Adipocyte (in vitro differentiated cells): ENCODE measurements at regions not wholly inside any gene's neighbourhood (a gene's known extent, or its start where the extent isn't known, plus 50 kb on each side); places are given as distances from the start of the nearest gene placed in this dataset.
"Not testable (repeated sequence)": the region's sequence is repeated elsewhere in the genome, so short reads cannot be mapped to it uniquely, and the experiment has no call there.

Experiments
- DNase-seq: peaks from one replicate; pipeline ENCODE4 v3.0.0-alpha.2; 2015; ENCODE audit warnings: low read depth
- H3K27me3 ChIP-seq: replicated peaks from 2 replicates; pipeline ENCODE4 v1.7.0; 2013; ENCODE audit warnings: mild to moderate bottlenecking, low read length, moderate library complexity; ENCODE audit not compliant: control insufficient read depth, insufficient read depth
- H3K36me3 ChIP-seq: 2 replicates; pipeline ENCODE4 v1.7.0; 2013; ENCODE audit warnings: low read length, mild to moderate bottlenecking, moderate library complexity; ENCODE audit not compliant: control insufficient read depth, insufficient read depth, severe bottlenecking
- H3K4me1 ChIP-seq: 2 replicates; pipeline ENCODE4 v1.7.0; 2013; ENCODE audit warnings: mild to moderate bottlenecking, low read length, moderate library complexity; ENCODE audit not compliant: control insufficient read depth, insufficient read depth
- H3K4me3 ChIP-seq: 2 replicates; pipeline ENCODE4 v1.7.0; 2013; ENCODE audit warnings: mild to moderate bottlenecking, low read length, moderate library complexity
- H3K9ac ChIP-seq: 2 replicates; pipeline ENCODE4 v1.7.0; 2013; ENCODE audit warnings: mild to moderate bottlenecking, low read length, moderate library complexity
- H3K9me3 ChIP-seq: 2 replicates; pipeline ENCODE4 v1.7.0; 2013; ENCODE audit warnings: mild to moderate bottlenecking, low read length, moderate library complexity; ENCODE audit not compliant: control insufficient read depth

- peak; percentile 47 for DNase-seq
- no peaks in the 10 kb centered on the region for H3K9me3 ChIP-seq
- H3K4me3 ChIP-seq: no peak overlapping the region
- no peaks in the 10 kb centered on the region for H3K36me3 ChIP-seq
- no peak overlapping the region for H3K9ac ChIP-seq
- peaks cover 5% of the 10 kb centered on the region for H3K4me1 ChIP-seq
- no peaks in the 10 kb centered on the region for H3K27me3 ChIP-seq
Observed at GRCh38 chr1:100597061-100597741, 59.3 kb downstream of the GPR88 start.

GRCh38 chr1:100597784-100598183 lies 59.8 kb downstream of the GPR88 start:
- Histone ChIP-seq H3K9ac (no peak overlapping the region), H3K27me3 (no peaks in the 10 kb centered on the region), H3K36me3 (no peaks in the 10 kb centered on the region), H3K4me1 (peaks cover 5% of the 10 kb centered on the region), H3K4me3 (no peak overlapping the region), H3K9me3 (no peaks in the 10 kb centered on the region)
- no peak for DNase-seq

- H3K4me3 ChIP-seq, DNase-seq, H3K9me3 ChIP-seq, H3K4me1 ChIP-seq, H3K27me3 ChIP-seq, H3K36me3 ChIP-seq, H3K9ac ChIP-seq: not testable (repeated sequence)
Observed at GRCh38 chr1:100600377-100600776, 62.4 kb downstream of the GPR88 start.

GRCh38 chr1:100602028-100602427 lies 64.1 kb downstream of the GPR88 start:
- not testable (repeated sequence) for DNase-seq, H3K36me3 ChIP-seq, H3K4me3 ChIP-seq, H3K27me3 ChIP-seq, H3K9me3 ChIP-seq, H3K9ac ChIP-seq, H3K4me1 ChIP-seq

- Histone ChIP-seq H3K9ac (no peak overlapping the region), H3K36me3 (no peaks in the 10 kb centered on the region), H3K4me3 (no peak overlapping the region), H3K27me3 (no peaks in the 10 kb centered on the region), H3K4me1 (peaks cover 29% of the 10 kb centered on the region), H3K9me3 (no peaks in the 10 kb centered on the region)
- no peak for DNase-seq
Observed at GRCh38 chr1:100604372-100604771, 66.4 kb downstream of the GPR88 start.

- no peaks in the 10 kb centered on the region for H3K9me3 ChIP-seq
- peak overlapping the region; percentile 55 for H3K9ac ChIP-seq
- no peaks in the 10 kb centered on the region for H3K36me3 ChIP-seq
- peak; percentile 77 for DNase-seq
- peaks cover 30% of the 10 kb centered on the region for H3K4me1 ChIP-seq
- no peak overlapping the region for H3K4me3 ChIP-seq
- no peaks in the 10 kb centered on the region for H3K27me3 ChIP-seq
Observed at GRCh38 chr1:100606438-100606837, 68.5 kb downstream of the GPR88 start.

- H3K9ac ChIP-seq: peak overlapping the region; percentile 51
- no peak for DNase-seq
Observed at GRCh38 chr1:100607628-100608240, 69.8 kb downstream of the GPR88 start.

GRCh38 chr1:100609849-100610248 lies 71.9 kb downstream of the GPR88 start:
- H3K9me3 ChIP-seq: no peaks in the 10 kb centered on the region
- peaks cover 30% of the 10 kb centered on the region for H3K4me1 ChIP-seq
- DNase-seq: no peak

More at GRCh38 chr1:100607628-100608240, 69.8 kb downstream of the GPR88 start:
- peaks cover 30% of the 10 kb centered on the region for H3K4me1 ChIP-seq
- H3K27me3 ChIP-seq: no peaks in the 10 kb centered on the region
- H3K9me3 ChIP-seq: no peaks in the 10 kb centered on the region
- no peaks in the 10 kb centered on the region for H3K36me3 ChIP-seq
- peak overlapping the region; percentile 11 for H3K4me3 ChIP-seq

GRCh38 chr1:100611086-100611485 lies 73.1 kb downstream of the GPR88 start:
- DNase-seq: no peak
- Histone ChIP-seq H3K27me3 (no peaks in the 10 kb centered on the region), H3K4me3 (no peak overlapping the region), H3K36me3 (no peaks in the 10 kb centered on the region), H3K9me3 (no peaks in the 10 kb centered on the region), H3K4me1 (peaks cover 30% of the 10 kb centered on the region), H3K9ac (no peak overlapping the region)

More at GRCh38 chr1:100609849-100610248, 71.9 kb downstream of the GPR88 start:
- Histone ChIP-seq H3K9ac (no peak overlapping the region), H3K27me3 (no peaks in the 10 kb centered on the region), H3K36me3 (no peaks in the 10 kb centered on the region), H3K4me3 (no peak overlapping the region)

- no peaks in the 10 kb centered on the region for H3K36me3 ChIP-seq
Observed at GRCh38 chr1:100612540-100612939, 74.6 kb downstream of the GPR88 start.

GRCh38 chr1:100613817-100614559 lies 76.0 kb downstream of the GPR88 start:
- H3K4me3 ChIP-seq: no peak overlapping the region
- H3K27me3 ChIP-seq: no peaks in the 10 kb centered on the region
- no peak for DNase-seq
- no peaks in the 10 kb centered on the region for H3K36me3 ChIP-seq
- no peaks in the 10 kb centered on the region for H3K9me3 ChIP-seq
- no peak overlapping the region for H3K9ac ChIP-seq
- peaks cover 5% of the 10 kb centered on the region for H3K4me1 ChIP-seq

More at GRCh38 chr1:100612540-100612939, 74.6 kb downstream of the GPR88 start:
- Histone ChIP-seq H3K27me3 (no peaks in the 10 kb centered on the region), H3K9me3 (no peaks in the 10 kb centered on the region), H3K4me3 (no peak overlapping the region), H3K4me1 (peaks cover 20% of the 10 kb centered on the region), H3K9ac (no peak overlapping the region)
- no peak for DNase-seq
